Glutamatergic neuron (in vitro differentiated cells): ENCODE measurements at regions not wholly inside any gene's neighbourhood (a gene's known extent, or its start where the extent isn't known, plus 50 kb on each side); places are given as distances from the start of the nearest gene placed in this dataset.

Experiments used
- DNase-seq: peaks from one replicate; pipeline ENCODE4 v3.0.0; 2022
- H3K27ac Mint-ChIP-seq: one replicate; pipeline ENCODE4 v1.8.0; 2020; ENCODE audit warnings: mild to moderate bottlenecking, mixed read lengths, inconsistent platforms; ENCODE audit not compliant: unreplicated experiment
- H3K27me3 Mint-ChIP-seq: one replicate; pipeline ENCODE4 v1.8.0; 2020; ENCODE audit warnings: mild to moderate bottlenecking, moderate library complexity, mixed read lengths, inconsistent platforms; ENCODE audit not compliant: unreplicated experiment
- H3K36me3 Mint-ChIP-seq: one replicate; pipeline ENCODE4 v1.8.0; 2020; ENCODE audit warnings: mild to moderate bottlenecking, mixed read lengths, inconsistent platforms; ENCODE audit not compliant: unreplicated experiment
- H3K4me1 Mint-ChIP-seq: one replicate; pipeline ENCODE4 v1.8.0; 2020; ENCODE audit warnings: mild to moderate bottlenecking, low read depth, mixed read lengths, inconsistent platforms; ENCODE audit not compliant: unreplicated experiment
- H3K4me3 Mint-ChIP-seq: one replicate; pipeline ENCODE4 v1.8.0; 2020; ENCODE audit warnings: mild to moderate bottlenecking, mixed read lengths, inconsistent platforms; ENCODE audit not compliant: unreplicated experiment
- H3K9me3 Mint-ChIP-seq: one replicate; pipeline ENCODE4 v1.8.0; 2020; ENCODE audit warnings: mild to moderate bottlenecking, moderate library complexity, mixed read lengths, inconsistent platforms; ENCODE audit not compliant: unreplicated experiment
- CTCF ChIP-seq: fragments of 200-600 bp; sonication (generic); IDR thresholded peaks from one replicate; pipeline ENCODE4 v1.5.0; 2021; ENCODE audit not compliant: partially characterized antibody, unreplicated experiment

- H3K36me3 Mint-ChIP-seq: peaks cover 8% of the 10 kb centered on the region
- peaks cover 1% of the 10 kb centered on the region for H3K9me3 Mint-ChIP-seq
Measured at GRCh38 chr2:180227461-180227860, 220.4 kb upstream of the CWC22 start.

GRCh38 chr2:180225118-180225517 is 218.0 kb upstream of the CWC22 start:
- Mint-ChIP-seq H3K4me1 (no peaks in the 10 kb centered on the region), H3K27me3 (no peaks in the 10 kb centered on the region), H3K27ac (no peak overlapping the region), H3K36me3 (peaks cover 8% of the 10 kb centered on the region), H3K4me3 (no peak overlapping the region), H3K9me3 (peaks cover 1% of the 10 kb centered on the region)
- DNase-seq: no peak
- TF ChIP-seq CTCF: no peak

More at GRCh38 chr2:180227461-180227860, 220.4 kb upstream of the CWC22 start:
- TF ChIP-seq CTCF: no peak
- no peak overlapping the region for H3K27ac Mint-ChIP-seq
- H3K4me3 Mint-ChIP-seq: no peak overlapping the region
- DNase-seq: no peak
- H3K4me1 Mint-ChIP-seq: no peaks in the 10 kb centered on the region
- H3K27me3 Mint-ChIP-seq: no peaks in the 10 kb centered on the region

GRCh38 chr2:180222644-180223043 is 215.5 kb upstream of the CWC22 start:
- TF ChIP-seq CTCF: no peak
- no peak overlapping the region for H3K27ac Mint-ChIP-seq
- no peak for DNase-seq
- peaks cover 11% of the 10 kb centered on the region for H3K36me3 Mint-ChIP-seq
- no peaks in the 10 kb centered on the region for H3K27me3 Mint-ChIP-seq
- no peaks in the 10 kb centered on the region for H3K4me1 Mint-ChIP-seq
- peaks cover 1% of the 10 kb centered on the region for H3K9me3 Mint-ChIP-seq
- H3K4me3 Mint-ChIP-seq: no peak overlapping the region

- no peak for TF ChIP-seq CTCF
- H3K9me3 Mint-ChIP-seq: peaks cover 1% of the 10 kb centered on the region
- H3K4me3 Mint-ChIP-seq: no peak overlapping the region
- no peak overlapping the region for H3K27ac Mint-ChIP-seq
- no peak for DNase-seq
- H3K36me3 Mint-ChIP-seq: peaks cover 13% of the 10 kb centered on the region
- no peaks in the 10 kb centered on the region for H3K4me1 Mint-ChIP-seq
- H3K27me3 Mint-ChIP-seq: no peaks in the 10 kb centered on the region
Measured at GRCh38 chr2:180219491-180219890, 212.4 kb upstream of the CWC22 start.

GRCh38 chr2:180208841-180209240 is 201.7 kb upstream of the CWC22 start:
- no peak for TF ChIP-seq CTCF
- no peaks in the 10 kb centered on the region for H3K4me1 Mint-ChIP-seq
- H3K36me3 Mint-ChIP-seq: no peaks in the 10 kb centered on the region
- H3K27ac Mint-ChIP-seq: no peak overlapping the region
- H3K4me3 Mint-ChIP-seq: no peak overlapping the region
- no peaks in the 10 kb centered on the region for H3K9me3 Mint-ChIP-seq
- no peaks in the 10 kb centered on the region for H3K27me3 Mint-ChIP-seq
- DNase-seq: no peak
